ENCODE measurements at regions not wholly inside any gene's neighbourhood (a gene's known extent, or its start where the extent isn't known, plus 50 kb on each side); places are given as distances from the start of the nearest gene placed in this dataset.

DNA sequence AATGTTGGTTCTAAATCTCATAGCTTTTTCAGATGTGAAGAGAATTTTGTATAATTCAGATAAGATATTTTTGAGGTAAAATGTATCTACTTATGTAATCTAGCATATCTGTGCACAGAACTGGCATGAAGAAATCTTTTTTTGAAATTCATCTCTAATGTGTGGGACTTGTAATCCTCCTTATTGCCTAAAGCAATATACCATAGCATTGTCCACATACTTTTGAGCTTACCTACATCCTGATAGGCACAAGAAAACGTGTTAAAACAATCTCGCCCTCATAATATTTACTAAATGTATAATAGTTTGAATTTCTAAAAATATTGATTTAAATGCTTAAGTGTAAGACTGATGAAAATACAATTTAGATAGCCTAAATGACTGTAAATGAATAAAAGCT is 1686.5 kb upstream of the ACO1 start:
- no peaks in the 10 kb centered on the region for H3K27me3 ChIP-seq (replicated peaks; ENCODE audit: insufficient read depth, low read length)
- no peaks in the 10 kb centered on the region for H3K36me3 ChIP-seq (replicated peaks; ENCODE audit: insufficient read depth, low read length)
- H3K4me2 ChIP-seq (ENCODE audit: low read depth, low read length) = no peak overlapping the region
- TF ChIP-seq, protein P1, sequence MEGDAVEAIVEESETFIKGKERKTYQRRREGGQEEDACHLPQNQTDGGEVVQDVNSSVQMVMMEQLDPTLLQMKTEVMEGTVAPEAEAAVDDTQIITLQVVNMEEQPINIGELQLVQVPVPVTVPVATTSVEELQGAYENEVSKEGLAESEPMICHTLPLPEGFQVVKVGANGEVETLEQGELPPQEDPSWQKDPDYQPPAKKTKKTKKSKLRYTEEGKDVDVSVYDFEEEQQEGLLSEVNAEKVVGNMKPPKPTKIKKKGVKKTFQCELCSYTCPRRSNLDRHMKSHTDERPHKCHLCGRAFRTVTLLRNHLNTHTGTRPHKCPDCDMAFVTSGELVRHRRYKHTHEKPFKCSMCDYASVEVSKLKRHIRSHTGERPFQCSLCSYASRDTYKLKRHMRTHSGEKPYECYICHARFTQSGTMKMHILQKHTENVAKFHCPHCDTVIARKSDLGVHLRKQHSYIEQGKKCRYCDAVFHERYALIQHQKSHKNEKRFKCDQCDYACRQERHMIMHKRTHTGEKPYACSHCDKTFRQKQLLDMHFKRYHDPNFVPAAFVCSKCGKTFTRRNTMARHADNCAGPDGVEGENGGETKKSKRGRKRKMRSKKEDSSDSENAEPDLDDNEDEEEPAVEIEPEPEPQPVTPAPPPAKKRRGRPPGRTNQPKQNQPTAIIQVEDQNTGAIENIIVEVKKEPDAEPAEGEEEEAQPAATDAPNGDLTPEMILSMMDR (IDR thresholded peaks at IDR 0.05; ENCODE audit: low read length) = no peak
- TF ChIP-seq EZH2 (optimal IDR thresholded peaks at IDR 0.05; ENCODE audit: low read depth, low read length) (no peak), EZH2phosphoT487 (IDR thresholded peaks at IDR 0.05; ENCODE audit: low read length) (no peak)
- no peak overlapping the region for H3K4me3 ChIP-seq (ENCODE audit: low read length)
- no peaks in the 10 kb centered on the region for H4K20me1 ChIP-seq (ENCODE audit: insufficient read depth, low read length)
- H3K9ac ChIP-seq (ENCODE audit: low read length) = no peak overlapping the region
- H3K79me2 ChIP-seq (ENCODE audit: low read length) = no peaks in the 10 kb centered on the region
- H3K9me2 ChIP-seq (replicated peaks; ENCODE audit: insufficient read depth, low read length) = no peaks in the 10 kb centered on the region
- H3K9me3 ChIP-seq (replicated peaks; ENCODE audit: insufficient read depth, low read length) = no peaks in the 10 kb centered on the region
- DNase-seq = no peak
- H2AFZ ChIP-seq (ENCODE audit: low read length) = no peak overlapping the region
- H3F3A ChIP-seq (ENCODE audit: insufficient read depth, low read length) = no peaks in the 10 kb centered on the region
- H3K27ac ChIP-seq (ENCODE audit: low read length) = no peak overlapping the region
- H3K4me1 ChIP-seq (ENCODE audit: low read length) = no peaks in the 10 kb centered on the region

DNA sequence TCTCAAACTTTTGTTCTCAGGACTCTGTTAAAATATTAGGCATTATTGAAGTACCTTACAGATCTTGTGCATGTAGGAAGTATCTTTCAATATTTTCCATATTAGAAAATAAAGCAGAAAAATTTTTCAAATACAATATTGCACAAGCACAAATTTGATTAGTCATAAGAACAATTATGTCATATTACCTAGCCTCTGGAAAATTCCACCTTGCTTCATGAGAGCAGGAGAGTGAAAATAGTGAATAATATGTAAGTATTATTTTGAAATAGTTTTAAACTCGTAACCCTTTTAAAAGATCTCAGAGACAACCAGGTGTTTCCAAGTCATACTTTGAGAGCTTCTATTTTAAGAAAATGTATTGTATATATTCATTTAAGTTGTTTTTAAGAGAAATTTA is 1672.9 kb upstream of the ACO1 start:
- no peak for DNase-seq
- no peak overlapping the region for H2AFZ ChIP-seq (ENCODE audit: low read length)
- TF ChIP-seq, protein P1 (IDR thresholded peaks at IDR 0.05; ENCODE audit: low read length) = no peak
- no peak for TF ChIP-seq EZH2 (optimal IDR thresholded peaks at IDR 0.05; ENCODE audit: low read depth, low read length)
- no peak for TF ChIP-seq EZH2phosphoT487 (IDR thresholded peaks at IDR 0.05; ENCODE audit: low read length)

DNA sequence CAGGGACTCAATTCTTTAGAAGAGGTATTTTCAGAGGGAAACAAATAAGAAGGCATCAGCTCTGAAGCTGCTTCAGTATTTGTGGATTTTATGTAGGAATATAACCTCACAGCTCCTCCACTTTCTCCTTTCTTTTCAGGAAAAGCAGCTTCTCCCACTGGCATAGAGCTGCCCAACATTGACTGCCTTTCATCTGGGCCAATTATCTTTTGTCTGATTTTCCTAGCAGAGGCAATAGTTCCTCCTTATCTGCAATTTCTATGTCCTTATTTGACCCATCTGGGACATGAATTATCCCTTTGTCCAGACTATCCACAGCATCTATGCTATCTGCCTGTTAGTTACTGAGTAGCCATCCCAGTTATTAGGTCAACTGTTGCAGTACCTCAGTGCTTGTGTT is 1671.2 kb upstream of the ACO1 start:
- Histone ChIP-seq H3F3A (ENCODE audit: insufficient read depth, low read length) (no peaks in the 10 kb centered on the region), H3K27me3 (replicated peaks; ENCODE audit: insufficient read depth, low read length) (no peaks in the 10 kb centered on the region), H3K9me2 (replicated peaks; ENCODE audit: insufficient read depth, low read length) (no peaks in the 10 kb centered on the region), H3K9ac (ENCODE audit: low read length) (no peak overlapping the region), H3K9me3 (replicated peaks; ENCODE audit: insufficient read depth, low read length) (no peaks in the 10 kb centered on the region; the same call in 1 of the 2 replicates), H3K4me3 (ENCODE audit: low read length) (no peak overlapping the region), H3K36me3 (replicated peaks; ENCODE audit: insufficient read depth, low read length) (no peaks in the 10 kb centered on the region), H3K79me2 (ENCODE audit: low read length) (no peaks in the 10 kb centered on the region), H3K4me1 (ENCODE audit: low read length) (no peaks in the 10 kb centered on the region), H2AFZ (ENCODE audit: low read length) (no peak overlapping the region), H4K20me1 (ENCODE audit: insufficient read depth, low read length) (no peaks in the 10 kb centered on the region), H3K4me2 (ENCODE audit: low read depth, low read length) (no peak overlapping the region), H3K27ac (ENCODE audit: low read length) (no peak overlapping the region)
- DNase-seq = no peak
- TF ChIP-seq EZH2 (optimal IDR thresholded peaks at IDR 0.05; ENCODE audit: low read depth, low read length) = no peak
- no peak for TF ChIP-seq EZH2phosphoT487 (IDR thresholded peaks at IDR 0.05; ENCODE audit: low read length)
- TF ChIP-seq, protein P1 (IDR thresholded peaks at IDR 0.05; ENCODE audit: low read length) = no peak

More for the DNA sequence above, 1672.9 kb upstream of the ACO1 start:
- H3K79me2 ChIP-seq (ENCODE audit: low read length) = no peaks in the 10 kb centered on the region
- no peak overlapping the region for H3K27ac ChIP-seq (ENCODE audit: low read length)
- no peak overlapping the region for H3K9ac ChIP-seq (ENCODE audit: low read length)
- no peaks in the 10 kb centered on the region for H3K9me2 ChIP-seq (replicated peaks; ENCODE audit: insufficient read depth, low read length)
- H3K27me3 ChIP-seq (replicated peaks; ENCODE audit: insufficient read depth, low read length) = no peaks in the 10 kb centered on the region
- H3K9me3 ChIP-seq (replicated peaks; ENCODE audit: insufficient read depth, low read length) = no peaks in the 10 kb centered on the region; the same call in 1 of the 2 replicates
- H3K4me1 ChIP-seq (ENCODE audit: low read length) = no peaks in the 10 kb centered on the region
- no peak overlapping the region for H3K4me2 ChIP-seq (ENCODE audit: low read depth, low read length)
- H3F3A ChIP-seq (ENCODE audit: insufficient read depth, low read length) = no peaks in the 10 kb centered on the region
- no peak overlapping the region for H3K4me3 ChIP-seq (ENCODE audit: low read length)
- no peaks in the 10 kb centered on the region for H3K36me3 ChIP-seq (replicated peaks; ENCODE audit: insufficient read depth, low read length)
- H4K20me1 ChIP-seq (ENCODE audit: insufficient read depth, low read length) = no peaks in the 10 kb centered on the region
